ENCODE measurements at regions not wholly inside any gene's neighbourhood (a gene's known extent, or its start where the extent isn't known, plus 50 kb on each side); places are given as distances from the start of the nearest gene placed in this dataset.
A peak's percentile ranks its signal among the peaks of the same experiment; 100 is the strongest.

GRCh38 chr7:130874071-130874915 is 140.3 kb upstream of the KLF14 start:
- H3K27me3 ChIP-seq (ENCODE audit: insufficient read depth, low read length) = no peaks in the 10 kb centered on the region
- ChIA-PET POLR2A (interaction anchor here (1.3 kb wide), 1 partner anchor 14 kb away, joined by 3 read pairs; no protein-coding TSS in a partner anchor), CTCF (interaction anchor here (0.6 to 3.8 kb wide), 5 partner anchors 11 to 711 kb away, joined by 3 to 26 read pairs (median 3); no protein-coding TSS in a partner anchor), RAD21 (ENCODE audit: low non-redundant PET in 1 of 2, low total read pairs in 2 of 2, uncharacterized antibody in 2 of 2, unreplicated experiment in 2 of 2) (interaction anchor here in 1 of 2 experiments (0.8 kb wide), 1 partner anchor 166 kb away, joined by 3 read pairs; no protein-coding TSS in a partner anchor)
- H3K27ac ChIP-seq (ENCODE audit: low read depth, low read length) = peak overlapping the region; percentile 100
- peaks cover 7 to 70% of the 10 kb centered on the region in 2 experiments for H3K36me3 ChIP-seq (ENCODE audit: control insufficient read depth in 1 of 2, insufficient read depth in 2 of 2, low read length in 2 of 2)
- DNase-seq (ENCODE audit: low read depth, low spot score) (no peak), ATAC-seq (no peak)
- H2AFZ ChIP-seq (ENCODE audit: low read depth, low read length, poor library complexity, severe bottlenecking) = no peak overlapping the region
- no peaks in the 10 kb centered on the region for H3K9me2 ChIP-seq (ENCODE audit: insufficient read depth)
- peak overlapping the region; percentile 30 for H3K9ac ChIP-seq (ENCODE audit: low read length)
- H3K79me2 ChIP-seq (ENCODE audit: insufficient read depth, low read length) = peaks cover 53% of the 10 kb centered on the region
- intact Hi-C loops (cut with micrococcal nuclease) = loop anchor here (2.0 kb wide), 1 partner anchor 167 kb away; no protein-coding TSS in a partner anchor
- no peak overlapping the region for H3K4me3 ChIP-seq (replicated peaks in 1 of 2; ENCODE audit: low read depth in 1 of 2, low read length in 2 of 2)
- peak overlapping the region; percentile 12; the same call in 1 of the 2 replicates for H3K4me2 ChIP-seq (ENCODE audit: low read length)
- H3K4me1 ChIP-seq (ENCODE audit: control insufficient read depth in 1 of 2, insufficient read depth in 2 of 2, low read length in 2 of 2) = peaks cover 61 to 96% of the 10 kb centered on the region in 2 experiments
- no peaks in the 10 kb centered on the region for H4K20me1 ChIP-seq (ENCODE audit: insufficient read depth)
- peak; percentile 46; the same call in 1 of the 2 replicates for TF ChIP-seq CEBPB (IDR thresholded peaks at IDR 0.05; ENCODE audit: low read depth)
- TF ChIP-seq CTCF (IDR thresholded peaks at IDR 0.05 in 2 of 3, conservative IDR thresholded peaks at IDR 0.05 in 1 of 3; ENCODE audit: borderline replicate concordance in 1 of 3, insufficient read depth in 1 of 3, low read depth in 2 of 3, low read length in 2 of 3) = no peak
- TF ChIP-seq CBX3 (IDR thresholded peaks at IDR 0.05; ENCODE audit: low read depth) = 0 out of 2 replicates have a peak, but pooled peaks have one; percentile 14
- no peak for TF ChIP-seq RAD21 (IDR thresholded peaks at IDR 0.05; ENCODE audit: low read depth)
- TF ChIP-seq YY1 (IDR thresholded peaks at IDR 0.05; ENCODE audit: extremely low read depth, insufficient replicate concordance, low read depth, low read length) = no peak
- H3K9me3 ChIP-seq (ENCODE audit: control insufficient read depth in 1 of 2, insufficient read depth in 1 of 2, low read depth in 1 of 2, low read length in 2 of 2) = no peaks in the 10 kb centered on the region
- BruUV-seq (replicated peaks) = TSS peak; percentile 4
